ENCODE measurements at regions not wholly inside any gene's neighbourhood (a gene's known extent, or its start where the extent isn't known, plus 50 kb on each side); places are given as distances from the start of the nearest gene placed in this dataset.

DNA sequence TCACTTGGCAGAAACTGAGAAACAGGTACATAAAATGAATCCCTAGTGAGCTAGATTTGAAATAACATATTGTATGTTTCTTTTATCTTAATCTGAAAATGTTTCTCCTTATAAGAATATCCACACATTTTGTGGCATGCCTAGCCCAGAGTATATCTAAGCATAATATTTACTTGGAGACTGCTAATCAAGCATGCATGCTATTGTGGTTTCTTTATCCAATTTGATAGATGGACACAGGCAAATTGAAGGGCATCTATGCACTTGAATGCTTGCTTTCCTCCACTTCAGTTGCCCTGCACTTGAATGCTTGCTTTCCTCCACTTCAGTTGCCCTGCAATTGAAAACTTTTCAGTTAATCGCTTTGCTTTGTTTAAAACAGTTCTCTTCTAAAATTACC is 729.8 kb downstream of the TBC1D32 start:
- TF ChIP-seq, protein P1, sequence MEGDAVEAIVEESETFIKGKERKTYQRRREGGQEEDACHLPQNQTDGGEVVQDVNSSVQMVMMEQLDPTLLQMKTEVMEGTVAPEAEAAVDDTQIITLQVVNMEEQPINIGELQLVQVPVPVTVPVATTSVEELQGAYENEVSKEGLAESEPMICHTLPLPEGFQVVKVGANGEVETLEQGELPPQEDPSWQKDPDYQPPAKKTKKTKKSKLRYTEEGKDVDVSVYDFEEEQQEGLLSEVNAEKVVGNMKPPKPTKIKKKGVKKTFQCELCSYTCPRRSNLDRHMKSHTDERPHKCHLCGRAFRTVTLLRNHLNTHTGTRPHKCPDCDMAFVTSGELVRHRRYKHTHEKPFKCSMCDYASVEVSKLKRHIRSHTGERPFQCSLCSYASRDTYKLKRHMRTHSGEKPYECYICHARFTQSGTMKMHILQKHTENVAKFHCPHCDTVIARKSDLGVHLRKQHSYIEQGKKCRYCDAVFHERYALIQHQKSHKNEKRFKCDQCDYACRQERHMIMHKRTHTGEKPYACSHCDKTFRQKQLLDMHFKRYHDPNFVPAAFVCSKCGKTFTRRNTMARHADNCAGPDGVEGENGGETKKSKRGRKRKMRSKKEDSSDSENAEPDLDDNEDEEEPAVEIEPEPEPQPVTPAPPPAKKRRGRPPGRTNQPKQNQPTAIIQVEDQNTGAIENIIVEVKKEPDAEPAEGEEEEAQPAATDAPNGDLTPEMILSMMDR (IDR thresholded peaks at IDR 0.05): no peak
- DNase-seq (no peak), ATAC-seq (ENCODE audit: low read depth) (no peak)
- Mint-ChIP-seq H3K4me3 (no peak overlapping the region), H3K27me3 (no peaks in the 10 kb centered on the region), H3K36me3 (ENCODE audit: low read depth) (no peaks in the 10 kb centered on the region), H3K4me1 (no peaks in the 10 kb centered on the region), H3K27ac (no peak overlapping the region), H3K9me3 (no peaks in the 10 kb centered on the region)
- ChIA-PET POLR2A (no interaction called here), CTCF (no interaction called here)
- intact Hi-C loops (cut with micrococcal nuclease): no loop called here

DNA sequence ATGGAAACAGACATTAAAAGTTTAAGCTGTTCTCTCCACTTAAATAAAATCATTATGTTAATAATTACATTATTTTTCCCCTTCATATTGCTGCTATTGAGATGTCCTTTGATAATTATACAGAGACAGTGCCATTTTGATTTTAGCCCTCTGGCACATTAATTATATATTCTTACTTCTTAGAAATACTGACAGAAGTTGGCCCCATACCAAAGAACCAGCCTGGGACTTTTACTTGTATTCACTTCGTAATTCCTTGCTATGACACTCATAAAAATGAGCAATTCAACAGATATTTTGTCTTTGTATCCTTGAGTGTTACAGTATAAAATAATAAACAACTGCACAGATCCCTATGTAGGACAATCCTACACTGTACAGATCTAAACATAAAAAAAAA is 743.7 kb downstream of the TBC1D32 start:
- Mint-ChIP-seq H3K27me3 (no peaks in the 10 kb centered on the region), H3K4me1 (no peaks in the 10 kb centered on the region), H3K36me3 (ENCODE audit: low read depth) (no peaks in the 10 kb centered on the region), H3K27ac (no peak overlapping the region), H3K9me3 (no peaks in the 10 kb centered on the region), H3K4me3 (no peak overlapping the region)
- ChIA-PET CTCF (no interaction called here), POLR2A (no interaction called here)
- TF ChIP-seq, protein P1 (IDR thresholded peaks at IDR 0.05): no peak
- ATAC-seq (ENCODE audit: low read depth) (no peak), DNase-seq (no peak)
- intact Hi-C loops (cut with micrococcal nuclease): no loop called here

DNA sequence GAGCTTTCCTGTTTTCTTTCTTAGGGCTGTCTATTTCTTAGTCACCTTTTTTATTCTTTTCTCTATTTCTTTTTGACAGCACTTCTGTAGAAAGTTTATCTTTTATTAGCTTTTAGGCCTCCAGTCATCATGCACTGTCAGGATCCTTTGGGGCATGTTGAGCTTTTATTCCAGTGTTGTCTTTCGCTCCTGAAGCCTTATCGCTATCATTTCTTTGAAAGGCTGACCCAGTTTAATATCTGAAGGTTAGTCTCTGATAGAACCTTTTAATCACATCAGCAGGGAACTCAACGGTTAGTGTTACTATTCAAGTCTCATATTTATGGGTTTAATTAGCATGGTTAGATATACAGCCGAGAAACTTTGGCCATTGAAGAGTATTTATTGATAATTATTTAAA is 745.9 kb downstream of the TBC1D32 start:
- no peak overlapping the region for H3K4me3 Mint-ChIP-seq
- no peaks in the 10 kb centered on the region for H3K27me3 Mint-ChIP-seq
- ChIA-PET POLR2A (no interaction called here), CTCF (no interaction called here)
- H3K27ac Mint-ChIP-seq: no peak overlapping the region
- ATAC-seq (ENCODE audit: low read depth): no peak
- DNase-seq: no peak
- intact Hi-C loops (cut with micrococcal nuclease): no loop called here
- TF ChIP-seq, protein P1 (IDR thresholded peaks at IDR 0.05): no peak
- no peaks in the 10 kb centered on the region for H3K4me1 Mint-ChIP-seq
- no peaks in the 10 kb centered on the region for H3K36me3 Mint-ChIP-seq (ENCODE audit: low read depth)
- H3K9me3 Mint-ChIP-seq: no peaks in the 10 kb centered on the region

DNA sequence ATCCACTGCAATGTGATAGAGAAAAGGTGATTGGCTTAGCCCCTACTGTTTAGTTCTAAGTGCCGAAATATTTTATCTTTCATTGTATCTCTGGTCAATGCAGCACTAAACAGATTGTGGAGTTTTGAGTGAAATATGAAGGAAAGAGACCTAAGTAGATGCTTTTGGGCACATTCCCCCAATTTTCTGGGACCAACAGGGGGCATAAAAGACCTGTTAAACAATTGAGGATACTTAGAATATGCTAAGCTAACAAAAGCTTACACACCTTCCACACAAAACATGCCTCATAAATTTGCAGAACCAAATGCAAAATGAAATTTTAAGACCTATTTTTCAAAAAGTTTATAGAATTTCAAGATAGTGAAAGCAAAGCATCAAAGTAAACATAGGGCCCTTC is 746.9 kb downstream of the TBC1D32 start:
- intact Hi-C loops (cut with micrococcal nuclease): no loop called here
- Mint-ChIP-seq H3K36me3 (ENCODE audit: low read depth) (no peaks in the 10 kb centered on the region), H3K27ac (no peak overlapping the region), H3K9me3 (no peaks in the 10 kb centered on the region), H3K4me3 (no peak overlapping the region), H3K27me3 (no peaks in the 10 kb centered on the region), H3K4me1 (no peaks in the 10 kb centered on the region)
- ATAC-seq (ENCODE audit: low read depth) (no peak), DNase-seq (no peak)
- TF ChIP-seq, protein P1 (IDR thresholded peaks at IDR 0.05): no peak
- ChIA-PET POLR2A (no interaction called here), CTCF (no interaction called here)

DNA sequence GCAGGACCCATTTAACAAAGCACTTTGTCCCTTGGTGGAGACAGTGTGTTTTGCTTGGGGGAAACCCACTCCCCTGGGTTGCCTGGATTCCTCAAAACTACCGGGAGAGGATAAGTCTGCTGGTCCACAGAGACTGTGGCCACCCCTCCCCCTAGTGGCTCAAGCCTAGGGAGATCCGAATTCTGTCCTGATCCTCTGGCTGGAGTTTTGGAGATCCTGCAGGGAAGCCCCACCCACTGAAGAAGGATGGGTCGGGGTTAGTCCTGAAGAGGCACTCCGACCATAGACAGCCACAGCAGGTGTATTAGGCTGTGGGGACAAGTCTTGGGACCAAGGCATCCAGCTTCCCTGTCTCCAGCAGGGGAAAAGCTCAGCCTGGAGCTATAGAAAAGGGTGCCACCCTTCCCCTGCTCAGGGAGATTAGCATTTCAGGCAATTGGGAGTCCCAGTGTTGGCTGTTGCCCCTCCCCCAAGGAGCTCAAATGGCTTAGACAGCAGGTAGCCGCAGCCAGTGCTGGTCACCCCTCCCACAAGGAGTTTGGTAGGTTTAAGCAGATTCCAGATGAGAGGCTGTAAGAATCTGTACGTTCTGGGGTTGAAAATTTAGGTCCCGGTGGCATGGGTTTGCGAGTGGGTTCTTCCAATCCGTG is 750.0 kb downstream of the TBC1D32 start:
- H3K9me3 Mint-ChIP-seq: no peaks in the 10 kb centered on the region
- DNase-seq: no peak
- no peak overlapping the region for H3K4me3 Mint-ChIP-seq
- TF ChIP-seq, protein P1 (IDR thresholded peaks at IDR 0.05): no peak
- ChIA-PET POLR2A (no interaction called here), CTCF (no interaction called here)
- H3K36me3 Mint-ChIP-seq (ENCODE audit: low read depth): no peaks in the 10 kb centered on the region
- H3K27ac Mint-ChIP-seq: no peak overlapping the region
- H3K27me3 Mint-ChIP-seq: no peaks in the 10 kb centered on the region
- no peaks in the 10 kb centered on the region for H3K4me1 Mint-ChIP-seq
- no peak for ATAC-seq (ENCODE audit: low read depth)
- intact Hi-C loops (cut with micrococcal nuclease): no loop called here
